ENCODE measurements at regions not wholly inside any gene's neighbourhood (a gene's known extent, or its start where the extent isn't known, plus 50 kb on each side); places are given as distances from the start of the nearest gene placed in this dataset.

GRCh38 chr9:79976257-79977073 lies 404.7 kb downstream of the TLE4 start:
- H4K20me1 ChIP-seq (replicated peaks in 1 of 2; ENCODE audit: control insufficient read depth in 1 of 2, insufficient read depth in 2 of 2, low read length in 2 of 2): no peaks in the 10 kb centered on the region
- no peaks in the 10 kb centered on the region for H3K36me3 ChIP-seq (ENCODE audit: control insufficient read depth in 2 of 4, insufficient read depth in 4 of 4, low read length in 3 of 4)
- no peak overlapping the region for H4K5ac ChIP-seq (ENCODE audit: insufficient read length, low read depth, low read length)
- H2BK15ac ChIP-seq (ENCODE audit: low read length): no peak overlapping the region
- ChIA-PET CTCF (ENCODE audit: partially characterized antibody) (interaction anchor here (0.6 to 1.0 kb wide), 4 partner anchors 16 to 405 kb away, joined by 3 to 4 read pairs (median 4); partner anchors contain the start of gene TLE4), POLR2A (ENCODE audit: partially characterized antibody) (interaction anchor here (3.2 kb wide), 1 partner anchor 405 kb away, joined by 9 read pairs; the partner anchor contains the start of gene TLE4)
- no peak overlapping the region for H2BK120ac ChIP-seq (replicated peaks; ENCODE audit: low read depth, low read length)
- DNase-seq (ENCODE audit: low read depth in 1 of 2, low spot score in 2 of 2): no peak
- H3K79me2 ChIP-seq (ENCODE audit: control insufficient read depth in 1 of 2, insufficient read depth in 2 of 2, low read length in 2 of 2): no peaks in the 10 kb centered on the region
- H2BK20ac ChIP-seq (ENCODE audit: low read length): no peak overlapping the region
- WGBS, 2 experiments (ENCODE audit: extremely low coverage in 1 of 2, insufficient coverage in 1 of 2, insufficient read length in 1 of 2, insufficient replicate concordance in 2 of 2, low coverage in 1 of 2, low lambda C conversion rate in 2 of 2, missing lambda C conversion rate in 1 of 2): 92% methylated on average over 15 of the region's 16 CpGs; no CpG with 5 or more reads in 1 of the 2 experiments
- H3K4me2 ChIP-seq (ENCODE audit: insufficient read depth in 1 of 2, low read depth in 2 of 2, low read length in 2 of 2): no peak overlapping the region
- H3K23ac ChIP-seq (ENCODE audit: insufficient read length): no peak overlapping the region
- no peak for FAIRE-seq
- no peak overlapping the region for H3K9ac ChIP-seq (replicated peaks in 1 of 4; ENCODE audit: extremely low read depth in 1 of 4, low read depth in 3 of 4, low read length in 3 of 4)
- H3K4me3 ChIP-seq (ENCODE audit: extremely low read depth in 1 of 4, insufficient read depth in 2 of 4, low read depth in 3 of 4, low read length in 4 of 4): no peak overlapping the region
- H2AFZ ChIP-seq (ENCODE audit: low read length): no peak overlapping the region
- no peaks in the 10 kb centered on the region for H3K79me1 ChIP-seq (ENCODE audit: low read depth, low read length)
- no peak overlapping the region for H3K4ac ChIP-seq (replicated peaks; ENCODE audit: insufficient read length, low read depth, low read length)
- H3K27me3 ChIP-seq (replicated peaks in 1 of 4; ENCODE audit: control insufficient read depth in 3 of 4, extremely low read depth in 1 of 4, insufficient read depth in 3 of 4, low read length in 3 of 4): no peaks in the 10 kb centered on the region
- no peak overlapping the region for H3K27ac ChIP-seq (ENCODE audit: low read depth, low read length)
- no peak overlapping the region for H4K8ac ChIP-seq (ENCODE audit: extremely low read depth, insufficient read depth, low read length)
- no peak overlapping the region for H2BK5ac ChIP-seq (ENCODE audit: low read depth, low read length)
- no peak overlapping the region for H3K14ac ChIP-seq (ENCODE audit: insufficient read length)
- peaks cover 0 to 5% (median under 1%) of the 10 kb centered on the region in 4 experiments; a peak in 2 of 7 replicates for H3K4me1 ChIP-seq (replicated peaks in 1 of 4; ENCODE audit: control insufficient read depth in 3 of 4, insufficient read depth in 4 of 4, low read length in 3 of 4)
- H4K91ac ChIP-seq (replicated peaks; ENCODE audit: insufficient read length, low read length): no peak overlapping the region
- no peak overlapping the region for H2AK5ac ChIP-seq (ENCODE audit: low read depth, low read length)
- no peaks in the 10 kb centered on the region for H3K23me2 ChIP-seq (ENCODE audit: low read depth, low read length)
- H3K9me3 ChIP-seq (ENCODE audit: insufficient read depth in 2 of 2, low read depth in 1 of 2, low read length in 1 of 2): no peaks in the 10 kb centered on the region
- H3K18ac ChIP-seq (ENCODE audit: extremely low read depth, low read length): no peak overlapping the region
- H2BK12ac ChIP-seq (ENCODE audit: low read depth, low read length): no peak overlapping the region
- no peak overlapping the region for H3K56ac ChIP-seq (replicated peaks; ENCODE audit: insufficient read length, low read depth, low read length)
- no peak for TF ChIP-seq YY1 (IDR thresholded peaks at IDR 0.05; ENCODE audit: low read depth, low read length)
- TF ChIP-seq TEAD4 (IDR thresholded peaks at IDR 0.05; ENCODE audit: low read depth, low read length): no peak
- TF ChIP-seq TAF7 (optimal IDR thresholded peaks at IDR 0.05; ENCODE audit: borderline replicate concordance, low read depth, low read length): no peak
- TF ChIP-seq ASH2L (IDR thresholded peaks at IDR 0.05; ENCODE audit: low read length): no peak
- no peak for TF ChIP-seq JUND (IDR thresholded peaks at IDR 0.05; ENCODE audit: low read length)
- TF ChIP-seq CHD2 (IDR thresholded peaks at IDR 0.05; ENCODE audit: low read length): no peak
- no peak for TF ChIP-seq KDM1A (IDR thresholded peaks at IDR 0.05; ENCODE audit: borderline replicate concordance, low read length)
- TF ChIP-seq CREB1 (IDR thresholded peaks at IDR 0.05): no peak
- no peak for TF ChIP-seq MAX (IDR thresholded peaks at IDR 0.05)
- no peak for TF ChIP-seq SP2 (IDR thresholded peaks at IDR 0.05; ENCODE audit: low read length)
- TF ChIP-seq KDM5A (IDR thresholded peaks at IDR 0.05; ENCODE audit: low read length): no peak
- TF ChIP-seq FOSL1 (IDR thresholded peaks at IDR 0.05; ENCODE audit: insufficient read depth, low read depth, low read length): no peak
- no peak for TF ChIP-seq SIN3A (conservative IDR thresholded peaks at IDR 0.05 in 1 of 2, IDR thresholded peaks at IDR 0.05 in 1 of 2; ENCODE audit: low read depth in 1 of 2, low read length in 2 of 2)
- no peak for TF ChIP-seq CBX5 (IDR thresholded peaks at IDR 0.05; ENCODE audit: low read depth, low read length)
